ENCODE measurements at regions not wholly inside any gene's neighbourhood (a gene's known extent, or its start where the extent isn't known, plus 50 kb on each side); places are given as distances from the start of the nearest gene placed in this dataset.

DNA sequence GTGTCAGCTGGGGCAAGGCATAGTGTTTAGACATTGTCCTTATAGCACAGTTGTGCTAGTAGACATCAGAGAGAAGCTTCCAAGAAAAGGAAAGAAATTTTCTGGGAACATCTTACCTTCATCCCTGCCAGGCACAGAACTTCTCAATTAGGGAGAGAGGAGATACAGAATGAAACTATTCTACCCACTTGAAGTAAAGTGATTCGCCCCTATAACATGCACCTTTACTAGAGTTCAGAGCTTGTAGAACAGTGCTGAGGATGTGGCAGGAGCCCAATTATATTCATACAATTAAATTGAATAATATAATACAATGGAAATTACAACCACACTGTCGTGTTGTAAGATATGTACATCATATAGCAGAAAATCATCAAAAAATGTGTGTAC lies 1063.9 kb upstream of the CITED2 start:
- Histone ChIP-seq H3K4me3 (no peak overlapping the region), H3K36me3 (no peaks in the 10 kb centered on the region), H3K27me3 (no peaks in the 10 kb centered on the region), H3K27ac (no peak overlapping the region), H3K4me1 (no peaks in the 10 kb centered on the region), H3K9me3 (no peaks in the 10 kb centered on the region)
- no peak for DNase-seq (ENCODE audit: low spot score in 2 of 2)
- TF ChIP-seq, protein P1, sequence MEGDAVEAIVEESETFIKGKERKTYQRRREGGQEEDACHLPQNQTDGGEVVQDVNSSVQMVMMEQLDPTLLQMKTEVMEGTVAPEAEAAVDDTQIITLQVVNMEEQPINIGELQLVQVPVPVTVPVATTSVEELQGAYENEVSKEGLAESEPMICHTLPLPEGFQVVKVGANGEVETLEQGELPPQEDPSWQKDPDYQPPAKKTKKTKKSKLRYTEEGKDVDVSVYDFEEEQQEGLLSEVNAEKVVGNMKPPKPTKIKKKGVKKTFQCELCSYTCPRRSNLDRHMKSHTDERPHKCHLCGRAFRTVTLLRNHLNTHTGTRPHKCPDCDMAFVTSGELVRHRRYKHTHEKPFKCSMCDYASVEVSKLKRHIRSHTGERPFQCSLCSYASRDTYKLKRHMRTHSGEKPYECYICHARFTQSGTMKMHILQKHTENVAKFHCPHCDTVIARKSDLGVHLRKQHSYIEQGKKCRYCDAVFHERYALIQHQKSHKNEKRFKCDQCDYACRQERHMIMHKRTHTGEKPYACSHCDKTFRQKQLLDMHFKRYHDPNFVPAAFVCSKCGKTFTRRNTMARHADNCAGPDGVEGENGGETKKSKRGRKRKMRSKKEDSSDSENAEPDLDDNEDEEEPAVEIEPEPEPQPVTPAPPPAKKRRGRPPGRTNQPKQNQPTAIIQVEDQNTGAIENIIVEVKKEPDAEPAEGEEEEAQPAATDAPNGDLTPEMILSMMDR (IDR thresholded peaks at IDR 0.05), result no peak
- no peak for TF ChIP-seq POLR2AphosphoS5 (IDR thresholded peaks at IDR 0.05)
- no peak for TF ChIP-seq EP300 (IDR thresholded peaks at IDR 0.05)
- TF ChIP-seq POLR2A (IDR thresholded peaks at IDR 0.05), result no peak
- 86% methylated on average over 2 of the region's 2 CpGs for WGBS

DNA sequence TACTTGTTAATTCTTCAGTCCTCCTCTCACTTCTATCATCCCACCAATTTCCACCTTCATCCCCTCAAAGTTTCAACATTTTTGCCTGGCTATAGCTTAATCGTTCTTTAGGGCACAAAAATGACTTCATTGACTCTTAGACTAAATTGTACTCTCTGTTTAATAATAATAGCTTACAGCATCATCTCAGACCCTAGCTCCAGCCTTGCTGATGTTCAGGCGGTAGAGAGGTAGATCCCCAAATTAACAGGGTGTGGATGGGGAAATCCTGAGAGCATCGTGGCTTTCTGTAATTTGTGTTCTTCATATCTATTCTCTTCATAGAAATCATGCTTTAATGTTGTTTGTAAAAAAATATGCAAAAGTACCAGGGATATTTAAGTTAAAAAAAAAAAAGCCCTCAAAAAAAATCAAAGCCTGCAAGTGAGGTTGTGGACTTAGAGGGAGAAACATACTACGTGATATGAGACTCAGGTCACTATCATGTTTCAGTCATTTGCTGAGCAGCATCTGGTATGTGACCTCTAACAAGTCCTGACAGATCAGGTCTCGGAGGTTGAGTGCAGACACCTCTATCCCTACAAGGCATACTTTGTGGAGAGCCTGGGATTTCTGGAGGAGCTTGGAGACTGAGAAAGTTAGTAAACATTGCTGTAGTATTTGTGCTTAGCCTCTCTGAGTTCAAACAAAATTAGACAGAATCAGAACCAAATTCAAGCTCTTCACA lies 1063.3 kb upstream of the CITED2 start:
- H3K9me3 ChIP-seq, result no peaks in the 10 kb centered on the region
- 68% methylated on average over 5 of the region's 5 CpGs for WGBS
- H3K36me3 ChIP-seq, result no peaks in the 10 kb centered on the region
- no peaks in the 10 kb centered on the region for H3K27me3 ChIP-seq
- no peak overlapping the region for H3K4me3 ChIP-seq
- no peaks in the 10 kb centered on the region for H3K4me1 ChIP-seq
- no peak for DNase-seq (ENCODE audit: low spot score in 2 of 2)
- no peak for TF ChIP-seq POLR2AphosphoS5 (IDR thresholded peaks at IDR 0.05)
- TF ChIP-seq POLR2A (IDR thresholded peaks at IDR 0.05), result no peak
- TF ChIP-seq EP300 (IDR thresholded peaks at IDR 0.05), result no peak
- TF ChIP-seq, protein P1 (IDR thresholded peaks at IDR 0.05), result no peak
- no peak overlapping the region for H3K27ac ChIP-seq

DNA sequence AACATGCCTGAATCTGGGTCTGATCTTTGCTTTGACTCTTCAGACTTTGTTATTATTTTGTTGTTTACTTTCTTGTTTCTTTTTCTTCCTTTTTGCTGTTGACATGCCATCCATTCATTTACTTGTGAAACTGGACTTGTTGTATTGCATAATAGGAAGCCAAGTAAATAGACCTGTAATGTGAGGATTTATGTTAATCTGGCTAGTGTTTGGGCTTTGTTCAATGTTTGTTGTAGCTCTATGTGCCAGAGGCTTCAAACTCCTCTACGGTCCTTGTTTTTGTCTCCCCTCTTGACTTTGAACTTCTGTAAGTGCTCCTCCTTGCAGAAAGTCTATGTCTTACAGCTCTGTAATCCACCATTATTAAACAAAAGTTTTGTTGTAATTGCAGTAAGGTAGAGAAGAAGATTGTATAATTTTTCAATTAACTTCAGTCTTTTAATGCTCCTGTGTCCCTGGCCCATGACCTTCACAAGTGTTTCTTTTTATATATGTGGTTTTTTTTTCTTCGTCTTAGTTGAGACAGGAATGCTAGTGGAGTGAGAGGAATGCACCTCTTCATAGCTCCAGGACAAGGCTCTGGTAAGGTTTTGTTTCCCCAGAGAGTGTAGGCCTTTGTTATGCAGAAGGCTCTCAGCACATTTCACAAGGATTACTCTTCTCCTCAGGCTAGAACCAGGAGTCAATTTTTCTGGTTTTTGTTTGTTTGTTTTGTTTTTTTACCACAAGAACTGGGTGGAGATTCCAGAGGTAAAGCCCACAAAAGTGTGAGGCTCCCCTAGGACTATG lies 1061.8 kb upstream of the CITED2 start:
- no peaks in the 10 kb centered on the region for H3K27me3 ChIP-seq
- H3K4me1 ChIP-seq, result no peaks in the 10 kb centered on the region
- H3K9me3 ChIP-seq, result no peaks in the 10 kb centered on the region
- TF ChIP-seq POLR2A (IDR thresholded peaks at IDR 0.05), result no peak
- no peak for TF ChIP-seq POLR2AphosphoS5 (IDR thresholded peaks at IDR 0.05)
- TF ChIP-seq EP300 (IDR thresholded peaks at IDR 0.05), result no peak
- H3K27ac ChIP-seq, result peak overlapping the region; percentile 7
- H3K36me3 ChIP-seq, result no peaks in the 10 kb centered on the region
- DNase-seq (ENCODE audit: low spot score in 2 of 2), result no peak
- no peak overlapping the region for H3K4me3 ChIP-seq
- 69% methylated on average over 2 of the region's 2 CpGs for WGBS

DNA sequence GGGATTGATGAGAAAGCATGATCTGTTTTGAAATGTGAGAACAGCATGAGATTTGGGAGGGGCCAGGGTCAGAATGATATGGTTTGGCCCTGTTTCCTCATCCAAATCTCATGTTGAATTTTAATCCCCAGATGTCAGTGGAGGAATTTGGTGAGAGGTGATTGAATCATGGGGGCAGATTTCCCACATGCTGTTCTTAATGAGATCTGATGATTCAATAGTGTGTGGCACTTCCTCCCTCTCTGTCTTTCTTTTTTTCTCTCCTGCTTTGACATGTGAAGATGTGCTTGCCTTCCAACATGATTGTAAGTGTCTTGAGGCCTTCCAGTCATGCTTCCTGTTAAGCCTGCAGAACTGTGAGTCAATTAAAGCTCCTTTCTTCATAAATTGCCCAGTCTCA lies 1060.3 kb upstream of the CITED2 start:
- Histone ChIP-seq H3K4me1 (no peaks in the 10 kb centered on the region), H3K27me3 (no peaks in the 10 kb centered on the region), H3K9me3 (no peaks in the 10 kb centered on the region), H3K4me3 (no peak overlapping the region), H3K27ac (no peak overlapping the region), H3K36me3 (no peaks in the 10 kb centered on the region)
- no peak for DNase-seq (ENCODE audit: low spot score in 2 of 2)
- TF ChIP-seq POLR2A (IDR thresholded peaks at IDR 0.05) (no peak), POLR2AphosphoS5 (IDR thresholded peaks at IDR 0.05) (no peak), EP300 (IDR thresholded peaks at IDR 0.05) (no peak)
- TF ChIP-seq, protein P1 (IDR thresholded peaks at IDR 0.05), result no peak

DNA sequence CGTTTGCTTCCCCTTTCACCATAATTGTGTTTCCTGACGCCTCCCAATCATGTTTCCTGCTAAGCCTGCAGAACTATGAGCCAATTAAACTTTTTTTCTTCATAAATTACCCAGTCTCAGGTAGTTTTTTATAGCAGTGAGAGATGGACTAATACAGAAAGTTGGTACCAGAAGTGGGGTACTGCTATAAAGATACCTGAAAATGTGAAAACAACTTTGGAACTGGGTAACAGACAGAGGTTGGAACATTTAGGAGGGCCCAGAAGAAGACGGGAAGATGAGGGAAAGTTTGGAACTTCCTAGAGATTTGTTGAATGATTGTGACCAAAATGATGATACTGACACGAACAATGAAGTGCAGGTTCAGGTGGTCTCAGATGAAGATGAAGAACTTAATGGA lies 1058.6 kb upstream of the CITED2 start:
- H3K4me3 ChIP-seq, result no peak overlapping the region
- DNase-seq (ENCODE audit: low spot score in 2 of 2), result no peak
- no peaks in the 10 kb centered on the region for H3K4me1 ChIP-seq
- no peaks in the 10 kb centered on the region for H3K9me3 ChIP-seq
- WGBS, result 79% methylated on average over 4 of the region's 4 CpGs
- no peaks in the 10 kb centered on the region for H3K27me3 ChIP-seq
- H3K36me3 ChIP-seq, result no peaks in the 10 kb centered on the region
- H3K27ac ChIP-seq, result no peak overlapping the region
- TF ChIP-seq, protein P1 (IDR thresholded peaks at IDR 0.05), result no peak
- TF ChIP-seq EP300 (IDR thresholded peaks at IDR 0.05) (no peak), POLR2AphosphoS5 (IDR thresholded peaks at IDR 0.05) (no peak), POLR2A (IDR thresholded peaks at IDR 0.05) (no peak)
